ENCODE measurements at regions not wholly inside any gene's neighbourhood (a gene's known extent, or its start where the extent isn't known, plus 50 kb on each side); places are given as distances from the start of the nearest gene placed in this dataset.

GRCh38 chr9:35540315-35540714 is 50.4 kb downstream of the RUSC2 start:
- H2AFZ ChIP-seq (ENCODE audit: low read length): no peak overlapping the region
- H3K9me2 ChIP-seq (replicated peaks; ENCODE audit: insufficient read depth, low read length): no peaks in the 10 kb centered on the region
- DNase-seq: no peak
- H3K4me2 ChIP-seq (ENCODE audit: low read depth, low read length, poor library complexity, severe bottlenecking): no peak overlapping the region
- H3K9ac ChIP-seq (ENCODE audit: low read length): no peak overlapping the region
- no peaks in the 10 kb centered on the region for H3K4me1 ChIP-seq (ENCODE audit: low read length)
- no peaks in the 10 kb centered on the region for H3K27me3 ChIP-seq (ENCODE audit: low read length)
- H3K4me3 ChIP-seq (ENCODE audit: low read length): no peak overlapping the region
- no peak overlapping the region for H3K27ac ChIP-seq (ENCODE audit: low read length)
- no peaks in the 10 kb centered on the region for H3K79me2 ChIP-seq (ENCODE audit: low read length)
- H4K20me1 ChIP-seq (ENCODE audit: insufficient read depth, low read depth, low read length): no peaks in the 10 kb centered on the region
- no peaks in the 10 kb centered on the region for H3K36me3 ChIP-seq (ENCODE audit: insufficient read depth, low read length)
- no peaks in the 10 kb centered on the region for H3K9me3 ChIP-seq (ENCODE audit: low read length)

- DNase-seq: no peak
- Histone ChIP-seq H3K36me3 (ENCODE audit: insufficient read depth, low read length) (no peaks in the 10 kb centered on the region), H3K4me2 (ENCODE audit: low read depth, low read length, poor library complexity, severe bottlenecking) (no peak overlapping the region), H3K4me3 (ENCODE audit: low read length) (no peak overlapping the region), H3K27ac (ENCODE audit: low read length) (no peak overlapping the region), H3K9me3 (ENCODE audit: low read length) (no peaks in the 10 kb centered on the region), H3K9ac (ENCODE audit: low read length) (no peak overlapping the region), H3K79me2 (ENCODE audit: low read length) (no peaks in the 10 kb centered on the region), H2AFZ (ENCODE audit: low read length) (no peak overlapping the region), H3K9me2 (replicated peaks; ENCODE audit: insufficient read depth, low read length) (no peaks in the 10 kb centered on the region), H3K4me1 (ENCODE audit: low read length) (no peaks in the 10 kb centered on the region), H4K20me1 (ENCODE audit: insufficient read depth, low read depth, low read length) (no peaks in the 10 kb centered on the region), H3K27me3 (ENCODE audit: low read length) (no peaks in the 10 kb centered on the region)
Observed at GRCh38 chr9:35546853-35547252, 56.9 kb downstream of the RUSC2 start.

GRCh38 chr9:35547889-35548418 is 57.1 kb upstream of the TESK1 start:
- Histone ChIP-seq H3K9ac (ENCODE audit: low read length) (no peak overlapping the region), H3K9me2 (replicated peaks; ENCODE audit: insufficient read depth, low read length) (no peaks in the 10 kb centered on the region), H3K27ac (ENCODE audit: low read length) (no peak overlapping the region), H3K4me2 (ENCODE audit: low read depth, low read length, poor library complexity, severe bottlenecking) (no peak overlapping the region), H3K9me3 (ENCODE audit: low read length) (no peaks in the 10 kb centered on the region), H4K20me1 (ENCODE audit: insufficient read depth, low read depth, low read length) (no peaks in the 10 kb centered on the region), H3K36me3 (ENCODE audit: insufficient read depth, low read length) (no peaks in the 10 kb centered on the region), H3K27me3 (ENCODE audit: low read length) (no peaks in the 10 kb centered on the region), H2AFZ (ENCODE audit: low read length) (no peak overlapping the region), H3K79me2 (ENCODE audit: low read length) (no peaks in the 10 kb centered on the region), H3K4me3 (ENCODE audit: low read length) (no peak overlapping the region), H3K4me1 (ENCODE audit: low read length) (no peaks in the 10 kb centered on the region)
- no peak for DNase-seq

- Histone ChIP-seq H3K27ac (ENCODE audit: low read length) (no peak overlapping the region), H3K9ac (ENCODE audit: low read length) (no peak overlapping the region), H3K4me3 (ENCODE audit: low read length) (no peak overlapping the region), H3K79me2 (ENCODE audit: low read length) (no peaks in the 10 kb centered on the region), H3K4me1 (ENCODE audit: low read length) (peaks cover under 1% of the 10 kb centered on the region; the same call in 1 of the 2 replicates), H3K36me3 (ENCODE audit: insufficient read depth, low read length) (no peaks in the 10 kb centered on the region), H2AFZ (ENCODE audit: low read length) (no peak overlapping the region), H4K20me1 (ENCODE audit: insufficient read depth, low read depth, low read length) (no peaks in the 10 kb centered on the region), H3K4me2 (ENCODE audit: low read depth, low read length, poor library complexity, severe bottlenecking) (no peak overlapping the region), H3K9me2 (replicated peaks; ENCODE audit: insufficient read depth, low read length) (no peaks in the 10 kb centered on the region), H3K27me3 (ENCODE audit: low read length) (no peaks in the 10 kb centered on the region), H3K9me3 (ENCODE audit: low read length) (no peaks in the 10 kb centered on the region)
- DNase-seq: no peak
Observed at GRCh38 chr9:35548571-35548970, 56.5 kb upstream of the TESK1 start.

GRCh38 chr9:35549441-35549840 is 55.6 kb upstream of the TESK1 start:
- Histone ChIP-seq H3K27ac (ENCODE audit: low read length) (no peak overlapping the region), H3K79me2 (ENCODE audit: low read length) (no peaks in the 10 kb centered on the region), H3K9me2 (replicated peaks; ENCODE audit: insufficient read depth, low read length) (no peaks in the 10 kb centered on the region), H2AFZ (ENCODE audit: low read length) (no peak overlapping the region), H3K4me2 (ENCODE audit: low read depth, low read length, poor library complexity, severe bottlenecking) (no peak overlapping the region), H3K27me3 (ENCODE audit: low read length) (no peaks in the 10 kb centered on the region), H3K9me3 (ENCODE audit: low read length) (no peaks in the 10 kb centered on the region), H3K36me3 (ENCODE audit: insufficient read depth, low read length) (no peaks in the 10 kb centered on the region), H3K4me1 (ENCODE audit: low read length) (peaks cover 3% of the 10 kb centered on the region; the same call in 1 of the 2 replicates), H4K20me1 (ENCODE audit: insufficient read depth, low read depth, low read length) (no peaks in the 10 kb centered on the region), H3K9ac (ENCODE audit: low read length) (no peak overlapping the region), H3K4me3 (ENCODE audit: low read length) (no peak overlapping the region)
- DNase-seq: no peak

- H3K27me3 ChIP-seq (ENCODE audit: low read length): no peaks in the 10 kb centered on the region
- no peak overlapping the region for H3K4me3 ChIP-seq (ENCODE audit: low read length)
- no peaks in the 10 kb centered on the region for H3K9me3 ChIP-seq (ENCODE audit: low read length)
- H3K9ac ChIP-seq (ENCODE audit: low read length): no peak overlapping the region
- no peak overlapping the region for H2AFZ ChIP-seq (ENCODE audit: low read length)
- H3K36me3 ChIP-seq (ENCODE audit: insufficient read depth, low read length): no peaks in the 10 kb centered on the region
- H3K4me2 ChIP-seq (ENCODE audit: low read depth, low read length, poor library complexity, severe bottlenecking): no peak overlapping the region
- no peaks in the 10 kb centered on the region for H4K20me1 ChIP-seq (ENCODE audit: insufficient read depth, low read depth, low read length)
- H3K79me2 ChIP-seq (ENCODE audit: low read length): no peaks in the 10 kb centered on the region
- H3K4me1 ChIP-seq (ENCODE audit: low read length): peaks cover 3% of the 10 kb centered on the region; the same call in 1 of the 2 replicates
- no peak for DNase-seq
- H3K9me2 ChIP-seq (replicated peaks; ENCODE audit: insufficient read depth, low read length): no peaks in the 10 kb centered on the region
- H3K27ac ChIP-seq (ENCODE audit: low read length): no peak overlapping the region
Observed at GRCh38 chr9:35552376-35552775, 52.7 kb upstream of the TESK1 start.

- no peaks in the 10 kb centered on the region for H3K27me3 ChIP-seq (ENCODE audit: low read length)
- no peak overlapping the region for H3K9ac ChIP-seq (ENCODE audit: low read length)
Observed at GRCh38 chr9:35552837-35553236, 52.2 kb upstream of the TESK1 start.

GRCh38 chr9:35553670-35554543 is 51.2 kb upstream of the TESK1 start:
- Histone ChIP-seq H3K79me2 (ENCODE audit: low read length) (no peaks in the 10 kb centered on the region), H3K4me1 (ENCODE audit: low read length) (peaks cover 3% of the 10 kb centered on the region; the same call in 1 of the 2 replicates), H3K27ac (ENCODE audit: low read length) (no peak overlapping the region), H3K9me2 (replicated peaks; ENCODE audit: insufficient read depth, low read length) (no peaks in the 10 kb centered on the region), H3K4me3 (ENCODE audit: low read length) (no peak overlapping the region), H4K20me1 (ENCODE audit: insufficient read depth, low read depth, low read length) (no peaks in the 10 kb centered on the region), H2AFZ (ENCODE audit: low read length) (no peak overlapping the region), H3K27me3 (ENCODE audit: low read length) (no peaks in the 10 kb centered on the region), H3K4me2 (ENCODE audit: low read depth, low read length, poor library complexity, severe bottlenecking) (no peak overlapping the region), H3K36me3 (ENCODE audit: insufficient read depth, low read length) (no peaks in the 10 kb centered on the region), H3K9me3 (ENCODE audit: low read length) (no peaks in the 10 kb centered on the region), H3K9ac (ENCODE audit: low read length) (no peak overlapping the region)
- peak; percentile 86 for DNase-seq

More at GRCh38 chr9:35552837-35553236, 52.2 kb upstream of the TESK1 start:
- no peaks in the 10 kb centered on the region for H3K9me2 ChIP-seq (replicated peaks; ENCODE audit: insufficient read depth, low read length)
- H2AFZ ChIP-seq (ENCODE audit: low read length): no peak overlapping the region
- no peak for DNase-seq
- no peak overlapping the region for H3K27ac ChIP-seq (ENCODE audit: low read length)
- H3K4me1 ChIP-seq (ENCODE audit: low read length): peaks cover 3% of the 10 kb centered on the region; the same call in 1 of the 2 replicates
- no peaks in the 10 kb centered on the region for H4K20me1 ChIP-seq (ENCODE audit: insufficient read depth, low read depth, low read length)
- H3K9me3 ChIP-seq (ENCODE audit: low read length): no peaks in the 10 kb centered on the region
- H3K4me3 ChIP-seq (ENCODE audit: low read length): no peak overlapping the region
- no peaks in the 10 kb centered on the region for H3K79me2 ChIP-seq (ENCODE audit: low read length)
- H3K4me2 ChIP-seq (ENCODE audit: low read depth, low read length, poor library complexity, severe bottlenecking): no peak overlapping the region
- no peaks in the 10 kb centered on the region for H3K36me3 ChIP-seq (ENCODE audit: insufficient read depth, low read length)
